Endothelial cell of umbilical vein (primary cell): ENCODE measurements at regions not wholly inside any gene's neighbourhood (a gene's known extent, or its start where the extent isn't known, plus 50 kb on each side); places are given as distances from the start of the nearest gene placed in this dataset.

ENCODE experiments used
- CTCF ChIP-seq, 2 donors: IDR thresholded peaks; 1 replicate in 1 of 2; 2 replicates in 1 of 2; pipeline ENCODE4 v1.5.1; 2011; ENCODE audit warnings: low read length in 2 of 2, mild to moderate bottlenecking in 2 of 2, moderate library complexity in 2 of 2, control low read depth in 1 of 2, inconsistent platforms in 1 of 2, low read depth in 1 of 2; ENCODE audit not compliant: insufficient read depth in 1 of 2; ENCODE audit errors: extremely low read depth in 1 of 2
- EZH2 ChIP-seq: IDR thresholded peaks from 2 replicates; pipeline ENCODE4 v1.6.1; 2012; ENCODE audit warnings: borderline replicate concordance, low read depth, mild to moderate bottlenecking, moderate library complexity, low read length, inconsistent platforms; ENCODE audit not compliant: severe bottlenecking
- FOS ChIP-seq: IDR thresholded peaks from 2 replicates; pipeline ENCODE4 v1.6.1; 2011; ENCODE audit warnings: mild to moderate bottlenecking, low read length, moderate library complexity, borderline replicate concordance; ENCODE audit not compliant: insufficient read depth
- GATA2 ChIP-seq: IDR thresholded peaks from 2 replicates; pipeline ENCODE4 v1.7.0; 2011; ENCODE audit warnings: low read depth, mild to moderate bottlenecking, moderate library complexity, mixed read lengths, low read length; ENCODE audit not compliant: insufficient read length, insufficient read depth
- JUN ChIP-seq: IDR thresholded peaks from 2 replicates; pipeline ENCODE4 v1.6.1; 2011; ENCODE audit warnings: borderline replicate concordance, low read depth; ENCODE audit not compliant: insufficient read length, insufficient read depth
- MAX ChIP-seq: IDR thresholded peaks from 2 replicates; pipeline ENCODE4 v1.6.1; 2011; ENCODE audit not compliant: insufficient read depth, insufficient read length
- MYC ChIP-seq: IDR thresholded peaks from one replicate; pipeline ENCODE4 v1.6.1; 2011; ENCODE audit warnings: mild to moderate bottlenecking, low read depth, low read length
- POLR2A ChIP-seq: IDR thresholded peaks from 2 replicates; pipeline ENCODE4 v1.6.1; 2012; ENCODE audit warnings: low read depth, mild to moderate bottlenecking, control low read depth, low read length
- POLR2AphosphoS5 ChIP-seq: IDR thresholded peaks from 2 replicates; pipeline ENCODE4 v1.6.1; 2012; ENCODE audit warnings: low read depth, mild to moderate bottlenecking, control low read depth, low read length, moderate library complexity; ENCODE audit not compliant: insufficient read depth

- TF ChIP-seq CTCF (IDR thresholded peaks at IDR 0.05; ENCODE audit: extremely low read depth in 1 of 2, insufficient read depth in 1 of 2, low read depth in 1 of 2, low read length in 2 of 2) (no peak), EZH2 (no peak), POLR2AphosphoS5 (no peak), FOS (no peak), POLR2A (no peak), MAX (no peak), JUN (no peak), MYC (no peak), GATA2 (no peak)
These were observed 210.4 kb downstream of the SPRY1 start for GRCh38 chr4:123606946-123607542.
